Endothelial cell of umbilical vein (primary cell): ENCODE measurements at regions not wholly inside any gene's neighbourhood (a gene's known extent, or its start where the extent isn't known, plus 50 kb on each side); places are given as distances from the start of the nearest gene placed in this dataset.

Experiments
- BruUV-seq: library from RNA; stranded (reverse); fragments of 400-500 nt; replicated peaks from 2 replicates; lab custom pipeline; 2021; lab: Mats Ljungman, UMichigan
- CTCF ChIA-PET: fragments of 300-600, 350-600 bp; sonication (Branson Sonifier 250); formaldehyde crosslinking; loops from one replicate; lab custom pipeline; 2021; ENCODE audit warnings: antibody characterized with exemption, inconsistent platforms; lab: Charles Lee
- POLR2A ChIA-PET: fragments of 300-600, 350-600 bp; sonication (Branson Sonifier 250); formaldehyde crosslinking; loops from one replicate; lab custom pipeline; 2021; ENCODE audit warnings: antibody characterized with exemption, inconsistent platforms; lab: Charles Lee
- DNase-seq: peaks from one replicate; pipeline ENCODE4 v3.0.0-alpha.2; 2011; ENCODE audit warnings: low read depth, low spot score
- FAIRE-seq: peaks from 2 replicates; lab custom pipeline; 2011; peaks lifted over from hg19 to GRCh38; lab: Jason Lieb, UNC
- H2AFZ ChIP-seq: 2 replicates; pipeline ENCODE4 v1.6.0; 2012; ENCODE audit warnings: low read depth, low read length, control low read depth, inconsistent platforms
- H3K27ac ChIP-seq: 2 replicates; pipeline ENCODE4 v1.5.1; 2011; ENCODE audit warnings: low read depth, mild to moderate bottlenecking, control low read depth, low read length, moderate library complexity; ENCODE audit not compliant: insufficient read depth
- H3K27me3 ChIP-seq, 2 experiments: 2 replicates each; pipeline versions ENCODE4 v1.6.0 to v1.6.1; 2011; ENCODE audit warnings: low read length in 2 of 2, mixed read lengths in 1 of 2; ENCODE audit not compliant: control insufficient read depth in 2 of 2, insufficient read depth in 2 of 2
- H3K36me3 ChIP-seq, 2 experiments: 2 replicates in 1 of 2; 3 replicates in 1 of 2; pipeline ENCODE4 v1.5.1; 2011; ENCODE audit warnings: low read length in 2 of 2, mild to moderate bottlenecking in 1 of 2, moderate library complexity in 1 of 2; ENCODE audit not compliant: control insufficient read depth in 2 of 2, insufficient read depth in 2 of 2; ENCODE audit errors: extremely low read depth in 1 of 2
- H3K4me1 ChIP-seq: 3 replicates; pipeline ENCODE4 v1.5.1; 2011; ENCODE audit warnings: mild to moderate bottlenecking, low read length; ENCODE audit not compliant: control insufficient read depth, insufficient read depth; ENCODE audit errors: extremely low read depth
- H3K4me2 ChIP-seq: 2 replicates; pipeline ENCODE4 v1.6.1; 2011; ENCODE audit warnings: low read length, control low read depth, mixed read lengths; ENCODE audit not compliant: insufficient read depth
- H3K4me3 ChIP-seq, 3 experiments: fragments of 200-600 bp in 1 of 3; sonication (generic), shearing (Covaris generic) in 1 of 3; replicated peaks in 1 of 3; 2 replicates each; pipeline ENCODE4 v1.5.1; 2011 to 2016; ENCODE audit warnings: control low read depth in 3 of 3, low read length in 3 of 3, mild to moderate bottlenecking in 2 of 3, inconsistent platforms in 1 of 3, low read depth in 1 of 3, moderate library complexity in 1 of 3; ENCODE audit not compliant: insufficient read depth in 1 of 3
- H3K79me2 ChIP-seq: 2 replicates; pipeline ENCODE4 v1.6.0; 2012; ENCODE audit warnings: low read length, inconsistent platforms; ENCODE audit not compliant: control insufficient read depth, insufficient read depth
- H3K9ac ChIP-seq: replicated peaks from 2 replicates; pipeline ENCODE3; 2011; ENCODE audit warnings: low read length, control low read depth; ENCODE audit not compliant: insufficient read depth; ENCODE audit errors: extremely low read depth
- H3K9me1 ChIP-seq: replicated peaks from 3 replicates; pipeline ENCODE4 v1.6.0; 2011; ENCODE audit warnings: mild to moderate bottlenecking, low read length; ENCODE audit not compliant: control insufficient read depth, insufficient read depth; ENCODE audit errors: extremely low read depth
- H3K9me3 ChIP-seq: replicated peaks from 2 replicates; pipeline ENCODE4 v1.5.1; 2012; ENCODE audit warnings: low read length, inconsistent platforms; ENCODE audit not compliant: control insufficient read depth, insufficient read depth
- H4K20me1 ChIP-seq: replicated peaks from 2 replicates; pipeline ENCODE3; 2011; ENCODE audit warnings: mild to moderate bottlenecking, low read length; ENCODE audit not compliant: control insufficient read depth, insufficient read depth; ENCODE audit errors: extremely low read depth
- CTCF ChIP-seq, 2 donors: IDR thresholded peaks; 1 replicate in 1 of 2; 2 replicates in 1 of 2; pipeline ENCODE4 v1.5.1; 2011; ENCODE audit warnings: low read length in 2 of 2, mild to moderate bottlenecking in 2 of 2, moderate library complexity in 2 of 2, control low read depth in 1 of 2, inconsistent platforms in 1 of 2, low read depth in 1 of 2; ENCODE audit not compliant: insufficient read depth in 1 of 2; ENCODE audit errors: extremely low read depth in 1 of 2
- EZH2 ChIP-seq: IDR thresholded peaks from 2 replicates; pipeline ENCODE4 v1.6.1; 2012; ENCODE audit warnings: borderline replicate concordance, low read depth, mild to moderate bottlenecking, moderate library complexity, low read length, inconsistent platforms; ENCODE audit not compliant: severe bottlenecking
- FOS ChIP-seq: IDR thresholded peaks from 2 replicates; pipeline ENCODE4 v1.6.1; 2011; ENCODE audit warnings: mild to moderate bottlenecking, low read length, moderate library complexity, borderline replicate concordance; ENCODE audit not compliant: insufficient read depth
- GATA2 ChIP-seq: IDR thresholded peaks from 2 replicates; pipeline ENCODE4 v1.7.0; 2011; ENCODE audit warnings: low read depth, mild to moderate bottlenecking, moderate library complexity, mixed read lengths, low read length; ENCODE audit not compliant: insufficient read length, insufficient read depth
- JUN ChIP-seq: IDR thresholded peaks from 2 replicates; pipeline ENCODE4 v1.6.1; 2011; ENCODE audit warnings: borderline replicate concordance, low read depth; ENCODE audit not compliant: insufficient read length, insufficient read depth
- MAX ChIP-seq: IDR thresholded peaks from 2 replicates; pipeline ENCODE4 v1.6.1; 2011; ENCODE audit not compliant: insufficient read depth, insufficient read length
- MYC ChIP-seq: IDR thresholded peaks from one replicate; pipeline ENCODE4 v1.6.1; 2011; ENCODE audit warnings: mild to moderate bottlenecking, low read depth, low read length
- POLR2A ChIP-seq: IDR thresholded peaks from 2 replicates; pipeline ENCODE4 v1.6.1; 2012; ENCODE audit warnings: low read depth, mild to moderate bottlenecking, control low read depth, low read length
- POLR2AphosphoS5 ChIP-seq: IDR thresholded peaks from 2 replicates; pipeline ENCODE4 v1.6.1; 2012; ENCODE audit warnings: low read depth, mild to moderate bottlenecking, control low read depth, low read length, moderate library complexity; ENCODE audit not compliant: insufficient read depth
- dilution Hi-C: fragments of 300-500 bp; cut with MboI; formaldehyde crosslinking; loops from one replicate; pipeline ENCODE4 v1.15.0; 2019; ENCODE audit warnings: low sequenced_read_pairs; ENCODE audit not compliant: extremely low pct_ligation_motif_present
- intact Hi-C: fragments of 100-400 bp; cut with micrococcal nuclease; formaldehyde crosslinking; loops from one replicate; pipeline ENCODE4 v1.10.0; 2022

GRCh38 chr5:136754216-136754615 lies 388.9 kb upstream of the TRPC7 start:
- H3K4me2 ChIP-seq = no peak overlapping the region
- H3K27me3 ChIP-seq = peaks cover 9 to 11% of the 10 kb centered on the region in 2 experiments
- TF ChIP-seq FOS (no peak), MAX (no peak), POLR2AphosphoS5 (no peak), EZH2 (no peak), JUN (no peak), CTCF (IDR thresholded peaks at IDR 0.05; ENCODE audit: extremely low read depth in 1 of 2, insufficient read depth in 1 of 2, low read depth in 1 of 2, low read length in 2 of 2) (no peak), POLR2A (no peak), MYC (no peak), GATA2 (no peak)
- DNase-seq (no peak), FAIRE-seq (no peak)
- intact Hi-C loops = no loop called here
- no peaks in the 10 kb centered on the region for H3K4me1 ChIP-seq
- no peak overlapping the region for H3K27ac ChIP-seq
- no peak overlapping the region for H2AFZ ChIP-seq
- H3K9me1 ChIP-seq = no peaks in the 10 kb centered on the region
- H3K9ac ChIP-seq = no peak overlapping the region
- ChIA-PET POLR2A (no interaction called here), CTCF (no interaction called here)
- BruUV-seq = no TSS peak
- no peaks in the 10 kb centered on the region for H3K79me2 ChIP-seq
- H3K4me3 ChIP-seq = no peak overlapping the region
- H3K9me3 ChIP-seq = no peaks in the 10 kb centered on the region
- H4K20me1 ChIP-seq = no peaks in the 10 kb centered on the region
- dilution Hi-C loops = no loop called here
- H3K36me3 ChIP-seq = no peaks in the 10 kb centered on the region
